ENCODE measurements at regions not wholly inside any gene's neighbourhood (a gene's known extent, or its start where the extent isn't known, plus 50 kb on each side); places are given as distances from the start of the nearest gene placed in this dataset.

GRCh38 chr15:37165395-37165794 lies 65.0 kb upstream of the MEIS2 start:
- Histone ChIP-seq H3K9ac (ENCODE audit: low read depth in 1 of 2, low read length in 2 of 2) (no peak overlapping the region), H3K4me3 (ENCODE audit: low read length in 2 of 2) (no peak overlapping the region), H3K36me3 (ENCODE audit: control insufficient read depth in 2 of 2, insufficient read depth in 2 of 2, low read length in 2 of 2) (no peaks in the 10 kb centered on the region), H3K27me3 (ENCODE audit: control insufficient read depth in 2 of 2, insufficient read depth in 2 of 2, low read length in 2 of 2) (no peaks in the 10 kb centered on the region), H3K4me1 (ENCODE audit: control insufficient read depth in 2 of 2, insufficient read depth in 2 of 2, low read length in 2 of 2) (no peaks in the 10 kb centered on the region), H3K27ac (ENCODE audit: low read depth in 2 of 2, low read length in 2 of 2) (no peak overlapping the region), H3K9me3 (ENCODE audit: control insufficient read depth in 2 of 2, low read length in 2 of 2) (no peaks in the 10 kb centered on the region)

GRCh38 chr15:37166402-37166801 lies 66.1 kb upstream of the MEIS2 start:
- Histone ChIP-seq H3K27ac (ENCODE audit: low read depth in 2 of 2, low read length in 2 of 2) (no peak overlapping the region), H3K4me3 (ENCODE audit: low read length in 2 of 2) (no peak overlapping the region), H3K9me3 (ENCODE audit: control insufficient read depth in 2 of 2, low read length in 2 of 2) (no peaks in the 10 kb centered on the region), H3K27me3 (ENCODE audit: control insufficient read depth in 2 of 2, insufficient read depth in 2 of 2, low read length in 2 of 2) (no peaks in the 10 kb centered on the region), H3K4me1 (ENCODE audit: control insufficient read depth in 2 of 2, insufficient read depth in 2 of 2, low read length in 2 of 2) (no peaks in the 10 kb centered on the region), H3K9ac (ENCODE audit: low read depth in 1 of 2, low read length in 2 of 2) (no peak overlapping the region), H3K36me3 (ENCODE audit: control insufficient read depth in 2 of 2, insufficient read depth in 2 of 2, low read length in 2 of 2) (no peaks in the 10 kb centered on the region)

GRCh38 chr15:37181339-37181738 lies 81.0 kb upstream of the MEIS2 start:
- Histone ChIP-seq H3K27ac (ENCODE audit: low read depth in 2 of 2, low read length in 2 of 2) (no peak overlapping the region), H3K4me3 (ENCODE audit: low read length in 2 of 2) (no peak overlapping the region), H3K9ac (ENCODE audit: low read depth in 1 of 2, low read length in 2 of 2) (no peak overlapping the region), H3K9me3 (ENCODE audit: control insufficient read depth in 2 of 2, low read length in 2 of 2) (peaks cover 0 to 3% of the 10 kb centered on the region in 2 donors), H3K36me3 (ENCODE audit: control insufficient read depth in 2 of 2, insufficient read depth in 2 of 2, low read length in 2 of 2) (no peaks in the 10 kb centered on the region), H3K4me1 (ENCODE audit: control insufficient read depth in 2 of 2, insufficient read depth in 2 of 2, low read length in 2 of 2) (no peaks in the 10 kb centered on the region), H3K27me3 (ENCODE audit: control insufficient read depth in 2 of 2, insufficient read depth in 2 of 2, low read length in 2 of 2) (no peaks in the 10 kb centered on the region)

GRCh38 chr15:37199545-37199944 lies 99.2 kb upstream of the MEIS2 start:
- Histone ChIP-seq H3K9me3 (ENCODE audit: control insufficient read depth in 2 of 2, low read length in 2 of 2) (no peaks in the 10 kb centered on the region), H3K4me3 (ENCODE audit: low read length in 2 of 2) (no peak overlapping the region), H3K9ac (ENCODE audit: low read depth in 1 of 2, low read length in 2 of 2) (no peak overlapping the region)

GRCh38 chr15:37203050-37203449 lies 102.7 kb upstream of the MEIS2 start:
- Histone ChIP-seq H3K4me3 (ENCODE audit: low read length in 2 of 2) (no peak overlapping the region), H3K36me3 (ENCODE audit: control insufficient read depth in 2 of 2, insufficient read depth in 2 of 2, low read length in 2 of 2) (no peaks in the 10 kb centered on the region), H3K9me3 (ENCODE audit: control insufficient read depth in 2 of 2, low read length in 2 of 2) (no peaks in the 10 kb centered on the region), H3K27me3 (ENCODE audit: control insufficient read depth in 2 of 2, insufficient read depth in 2 of 2, low read length in 2 of 2) (no peaks in the 10 kb centered on the region), H3K4me1 (ENCODE audit: control insufficient read depth in 2 of 2, insufficient read depth in 2 of 2, low read length in 2 of 2) (no peaks in the 10 kb centered on the region), H3K27ac (ENCODE audit: low read depth in 2 of 2, low read length in 2 of 2) (no peak overlapping the region), H3K9ac (ENCODE audit: low read depth in 1 of 2, low read length in 2 of 2) (no peak overlapping the region)

More at GRCh38 chr15:37199545-37199944, 99.2 kb upstream of the MEIS2 start:
- H3K4me1 ChIP-seq (ENCODE audit: control insufficient read depth in 2 of 2, insufficient read depth in 2 of 2, low read length in 2 of 2) = no peaks in the 10 kb centered on the region
- H3K36me3 ChIP-seq (ENCODE audit: control insufficient read depth in 2 of 2, insufficient read depth in 2 of 2, low read length in 2 of 2) = no peaks in the 10 kb centered on the region
- H3K27me3 ChIP-seq (ENCODE audit: control insufficient read depth in 2 of 2, insufficient read depth in 2 of 2, low read length in 2 of 2) = no peaks in the 10 kb centered on the region
- no peak overlapping the region for H3K27ac ChIP-seq (ENCODE audit: low read depth in 2 of 2, low read length in 2 of 2)

- H3K27me3 ChIP-seq (ENCODE audit: control insufficient read depth in 2 of 2, insufficient read depth in 2 of 2, low read length in 2 of 2) = no peaks in the 10 kb centered on the region
- no peaks in the 10 kb centered on the region for H3K9me3 ChIP-seq (ENCODE audit: control insufficient read depth in 2 of 2, low read length in 2 of 2)
- no peak overlapping the region for H3K4me3 ChIP-seq (ENCODE audit: low read length in 2 of 2)
- H3K4me1 ChIP-seq (ENCODE audit: control insufficient read depth in 2 of 2, insufficient read depth in 2 of 2, low read length in 2 of 2) = no peaks in the 10 kb centered on the region
- no peaks in the 10 kb centered on the region for H3K36me3 ChIP-seq (ENCODE audit: control insufficient read depth in 2 of 2, insufficient read depth in 2 of 2, low read length in 2 of 2)
- no peak overlapping the region for H3K9ac ChIP-seq (ENCODE audit: low read depth in 1 of 2, low read length in 2 of 2)
- H3K27ac ChIP-seq (ENCODE audit: low read depth in 2 of 2, low read length in 2 of 2) = no peak overlapping the region
Measured at GRCh38 chr15:37204692-37205091, 104.3 kb upstream of the MEIS2 start.

- Histone ChIP-seq H3K9ac (ENCODE audit: low read depth in 1 of 2, low read length in 2 of 2) (no peak overlapping the region), H3K36me3 (ENCODE audit: control insufficient read depth in 2 of 2, insufficient read depth in 2 of 2, low read length in 2 of 2) (no peaks in the 10 kb centered on the region), H3K4me3 (ENCODE audit: low read length in 2 of 2) (no peak overlapping the region), H3K27me3 (ENCODE audit: control insufficient read depth in 2 of 2, insufficient read depth in 2 of 2, low read length in 2 of 2) (no peaks in the 10 kb centered on the region), H3K9me3 (ENCODE audit: control insufficient read depth in 2 of 2, low read length in 2 of 2) (no peaks in the 10 kb centered on the region), H3K27ac (ENCODE audit: low read depth in 2 of 2, low read length in 2 of 2) (no peak overlapping the region), H3K4me1 (ENCODE audit: control insufficient read depth in 2 of 2, insufficient read depth in 2 of 2, low read length in 2 of 2) (no peaks in the 10 kb centered on the region)
Measured at GRCh38 chr15:37206690-37207089, 106.3 kb upstream of the MEIS2 start.

- no peaks in the 10 kb centered on the region for H3K9me3 ChIP-seq (ENCODE audit: control insufficient read depth in 2 of 2, low read length in 2 of 2)
- no peak overlapping the region for H3K4me3 ChIP-seq (ENCODE audit: low read length in 2 of 2)
- no peaks in the 10 kb centered on the region for H3K27me3 ChIP-seq (ENCODE audit: control insufficient read depth in 2 of 2, insufficient read depth in 2 of 2, low read length in 2 of 2)
- H3K36me3 ChIP-seq (ENCODE audit: control insufficient read depth in 2 of 2, insufficient read depth in 2 of 2, low read length in 2 of 2) = no peaks in the 10 kb centered on the region
- H3K27ac ChIP-seq (ENCODE audit: low read depth in 2 of 2, low read length in 2 of 2) = no peak overlapping the region
- no peaks in the 10 kb centered on the region for H3K4me1 ChIP-seq (ENCODE audit: control insufficient read depth in 2 of 2, insufficient read depth in 2 of 2, low read length in 2 of 2)
- H3K9ac ChIP-seq (ENCODE audit: low read depth in 1 of 2, low read length in 2 of 2) = no peak overlapping the region
Measured at GRCh38 chr15:37208146-37209040, 108.0 kb upstream of the MEIS2 start.

GRCh38 chr15:37209041-37209363 lies 108.7 kb upstream of the MEIS2 start:
- Histone ChIP-seq H3K36me3 (ENCODE audit: control insufficient read depth in 2 of 2, insufficient read depth in 2 of 2, low read length in 2 of 2) (no peaks in the 10 kb centered on the region), H3K27me3 (ENCODE audit: control insufficient read depth in 2 of 2, insufficient read depth in 2 of 2, low read length in 2 of 2) (no peaks in the 10 kb centered on the region), H3K9ac (ENCODE audit: low read depth in 1 of 2, low read length in 2 of 2) (no peak overlapping the region), H3K4me3 (ENCODE audit: low read length in 2 of 2) (no peak overlapping the region), H3K27ac (ENCODE audit: low read depth in 2 of 2, low read length in 2 of 2) (no peak overlapping the region), H3K4me1 (ENCODE audit: control insufficient read depth in 2 of 2, insufficient read depth in 2 of 2, low read length in 2 of 2) (no peaks in the 10 kb centered on the region), H3K9me3 (ENCODE audit: control insufficient read depth in 2 of 2, low read length in 2 of 2) (no peaks in the 10 kb centered on the region)

- no peaks in the 10 kb centered on the region for H3K9me3 ChIP-seq (ENCODE audit: control insufficient read depth in 2 of 2, low read length in 2 of 2)
- H3K27me3 ChIP-seq (ENCODE audit: control insufficient read depth in 2 of 2, insufficient read depth in 2 of 2, low read length in 2 of 2) = no peaks in the 10 kb centered on the region
- no peak overlapping the region for H3K27ac ChIP-seq (ENCODE audit: low read depth in 2 of 2, low read length in 2 of 2)
- H3K4me3 ChIP-seq (ENCODE audit: low read length in 2 of 2) = no peak overlapping the region
- H3K4me1 ChIP-seq (ENCODE audit: control insufficient read depth in 2 of 2, insufficient read depth in 2 of 2, low read length in 2 of 2) = no peaks in the 10 kb centered on the region
- no peak overlapping the region for H3K9ac ChIP-seq (ENCODE audit: low read depth in 1 of 2, low read length in 2 of 2)
- no peaks in the 10 kb centered on the region for H3K36me3 ChIP-seq (ENCODE audit: control insufficient read depth in 2 of 2, insufficient read depth in 2 of 2, low read length in 2 of 2)
Measured at GRCh38 chr15:37217567-37217966, 117.2 kb upstream of the MEIS2 start.

Measured in mucosa of rectum (tissue), 2 donors.